H9 (cell line): ENCODE measurements at regions not wholly inside any gene's neighbourhood (a gene's known extent, or its start where the extent isn't known, plus 50 kb on each side); places are given as distances from the start of the nearest gene placed in this dataset.

ENCODE experiments used
- DNase-seq: peaks from one replicate; pipeline ENCODE4 v3.0.0-alpha.2; 2017
- H2AFZ ChIP-seq: one replicate; pipeline ENCODE4 v1.6.1; 2013; ENCODE audit warnings: mild to moderate bottlenecking, low read length, control low read depth, moderate library complexity
- H2AK5ac ChIP-seq: 2 replicates; pipeline ENCODE4 v1.6.1; 2013; ENCODE audit warnings: low read length, control low read depth, mixed read lengths; ENCODE audit not compliant: insufficient read length
- H2BK120ac ChIP-seq: one replicate; pipeline ENCODE4 v1.6.1; 2013; ENCODE audit warnings: low read depth, mild to moderate bottlenecking, low read length, control low read depth, inconsistent platforms; ENCODE audit not compliant: poor library complexity, severe bottlenecking
- H2BK12ac ChIP-seq: 2 replicates; pipeline ENCODE4 v1.6.1; 2013; ENCODE audit warnings: low read length, control low read depth, mixed read lengths, low read depth; ENCODE audit not compliant: insufficient read length
- H2BK15ac ChIP-seq: 2 replicates; pipeline ENCODE4 v1.6.1; 2013; ENCODE audit warnings: low read depth, low read length, control low read depth
- H2BK20ac ChIP-seq: one replicate; pipeline ENCODE4 v1.6.1; 2013; ENCODE audit warnings: low read depth, mild to moderate bottlenecking, low read length, control low read depth, inconsistent platforms; ENCODE audit not compliant: poor library complexity, severe bottlenecking
- H2BK5ac ChIP-seq: 2 replicates; pipeline ENCODE4 v1.6.1; 2013; ENCODE audit warnings: low read length, control low read depth, mixed read lengths; ENCODE audit not compliant: insufficient read length
- H3K14ac ChIP-seq: 2 replicates; pipeline ENCODE4 v1.6.1; 2013; ENCODE audit warnings: low read length, control low read depth; ENCODE audit not compliant: insufficient read depth
- H3K18ac ChIP-seq: 2 replicates; pipeline ENCODE4 v1.6.1; 2013; ENCODE audit warnings: low read depth, mild to moderate bottlenecking, mixed read lengths, low read length, control low read depth; ENCODE audit not compliant: insufficient read length
- H3K23ac ChIP-seq: 2 replicates; pipeline ENCODE4 v1.6.1; 2013; ENCODE audit warnings: low read length, control low read depth, mixed read lengths, low read depth; ENCODE audit not compliant: insufficient read length
- H3K23me2 ChIP-seq: 2 replicates; pipeline ENCODE4 v1.6.1; 2013; ENCODE audit warnings: low read depth, mild to moderate bottlenecking, mixed read lengths, low read length, control low read depth; ENCODE audit not compliant: insufficient read length, poor library complexity, severe bottlenecking
- H3K27ac ChIP-seq: 2 replicates; pipeline ENCODE4 v1.5.1; 2013; ENCODE audit warnings: low read length, control low read depth, mixed read lengths, low read depth; ENCODE audit not compliant: insufficient read length
- H3K27me3 ChIP-seq: 2 replicates; pipeline ENCODE4 v1.6.1; 2013; ENCODE audit warnings: low read length, control low read depth, inconsistent platforms; ENCODE audit not compliant: insufficient read depth
- H3K4ac ChIP-seq: 2 replicates; pipeline ENCODE4 v1.6.1; 2013; ENCODE audit warnings: low read depth, mild to moderate bottlenecking, control low read depth, inconsistent platforms, low read length, moderate library complexity
- H3K4me1 ChIP-seq: 2 replicates; pipeline ENCODE4 v1.6.1; 2013; ENCODE audit warnings: low read length, control low read depth, inconsistent platforms; ENCODE audit not compliant: insufficient read depth
- H3K4me2 ChIP-seq: 2 replicates; pipeline ENCODE4 v1.6.1; 2013; ENCODE audit warnings: low read length, control low read depth, mixed read lengths; ENCODE audit not compliant: insufficient read length, insufficient read depth
- H3K56ac ChIP-seq: 2 replicates; pipeline ENCODE4 v1.6.1; 2013; ENCODE audit warnings: low read depth, mild to moderate bottlenecking, mixed read lengths, low read length, control low read depth; ENCODE audit not compliant: insufficient read length
- H3K79me1 ChIP-seq: 2 replicates; pipeline ENCODE4 v1.6.1; 2013; ENCODE audit warnings: low read depth, mild to moderate bottlenecking, moderate library complexity, low read length, control low read depth, inconsistent platforms; ENCODE audit not compliant: insufficient read depth, poor library complexity, severe bottlenecking
- H3K79me2 ChIP-seq: 2 replicates; pipeline ENCODE4 v1.6.1; 2013; ENCODE audit warnings: low read length, control low read depth, inconsistent platforms; ENCODE audit not compliant: insufficient read depth
- H3K9ac ChIP-seq: 2 replicates; pipeline ENCODE4 v1.6.1; 2013; ENCODE audit warnings: low read length, control low read depth, mixed read lengths; ENCODE audit not compliant: insufficient read length; ENCODE audit errors: extremely low read depth
- H3K9me3 ChIP-seq: one replicate; pipeline ENCODE4 v1.6.1; 2013; ENCODE audit warnings: low read depth, low read length, inconsistent platforms; ENCODE audit not compliant: control insufficient read depth
- H3T11ph ChIP-seq: one replicate; pipeline ENCODE4 v1.6.1; 2013; ENCODE audit warnings: mild to moderate bottlenecking, low read length, control low read depth, inconsistent platforms
- H4K20me1 ChIP-seq: one replicate; pipeline ENCODE4 v1.6.1; 2013; ENCODE audit not compliant: control insufficient read depth, insufficient read length, insufficient read depth
- H4K5ac ChIP-seq: 2 replicates; pipeline ENCODE4 v1.6.1; 2013; ENCODE audit warnings: low read depth, mild to moderate bottlenecking, mixed read lengths, low read length, control low read depth; ENCODE audit not compliant: insufficient read length
- H4K8ac ChIP-seq: replicated peaks from 2 replicates; pipeline ENCODE4 v1.6.1; 2013; ENCODE audit warnings: low read length, control low read depth, mixed read lengths, low read depth; ENCODE audit not compliant: insufficient read length
- H4K91ac ChIP-seq: 2 replicates; pipeline ENCODE4 v1.6.1; 2013; ENCODE audit warnings: low read depth, mild to moderate bottlenecking, moderate library complexity, mixed read lengths, low read length, control low read depth; ENCODE audit not compliant: insufficient read length
- H3K27ac Mint-ChIP-seq, 3 experiments: 2 replicates in 2 of 3; 3 replicates in 1 of 3; pipeline ENCODE4 v1.8.0; 2020 to 2021; ENCODE audit warnings: mixed read lengths in 3 of 3, mild to moderate bottlenecking in 1 of 3, moderate library complexity in 1 of 3
- H3K27me3 Mint-ChIP-seq: 2 replicates; pipeline ENCODE4 v1.8.0; 2021; ENCODE audit warnings: low read depth, mild to moderate bottlenecking, moderate library complexity, mixed read lengths
- H3K36me3 Mint-ChIP-seq, 3 experiments: 2 replicates in 2 of 3; 3 replicates in 1 of 3; pipeline ENCODE4 v1.8.0; 2020 to 2021; ENCODE audit warnings: low read depth in 3 of 3, mixed read lengths in 3 of 3; ENCODE audit not compliant: insufficient read depth in 1 of 3
- H3K4me1 Mint-ChIP-seq, 2 experiments: 2 replicates each; pipeline ENCODE4 v1.8.0; 2020; ENCODE audit warnings: mixed read lengths in 2 of 2
- H3K4me3 Mint-ChIP-seq, 2 experiments: 2 replicates in 1 of 2; 3 replicates in 1 of 2; pipeline ENCODE4 v1.8.0; 2020 to 2021; ENCODE audit warnings: mild to moderate bottlenecking in 2 of 2, mixed read lengths in 2 of 2, moderate library complexity in 1 of 2
- H3K9me3 Mint-ChIP-seq, 2 experiments: 2 replicates in 1 of 2; 3 replicates in 1 of 2; pipeline ENCODE4 v1.8.0; 2020; ENCODE audit warnings: mild to moderate bottlenecking in 2 of 2, mixed read lengths in 2 of 2, moderate library complexity in 1 of 2
- CTCF ChIP-seq: fragments of 200-600 bp; sonication (generic); conservative IDR thresholded peaks from 3 replicates; pipeline ENCODE4 v1.8.0; 2021; ENCODE audit warnings: antibody characterized with exemption, mild to moderate bottlenecking
- WGBS: extraction: QIAGEN DNeasy Blood & Tissue Kit; methylation state at CpG from one replicate; pipeline ENCODE4 v1.1.7; 2013; ENCODE audit warnings: missing lambda C conversion rate, low lambda C conversion rate, mixed read lengths; ENCODE audit not compliant: insufficient read length; ENCODE audit errors: extremely low coverage; 5-methylcytosine and 5-hydroxymethylcytosine counted together

DNA sequence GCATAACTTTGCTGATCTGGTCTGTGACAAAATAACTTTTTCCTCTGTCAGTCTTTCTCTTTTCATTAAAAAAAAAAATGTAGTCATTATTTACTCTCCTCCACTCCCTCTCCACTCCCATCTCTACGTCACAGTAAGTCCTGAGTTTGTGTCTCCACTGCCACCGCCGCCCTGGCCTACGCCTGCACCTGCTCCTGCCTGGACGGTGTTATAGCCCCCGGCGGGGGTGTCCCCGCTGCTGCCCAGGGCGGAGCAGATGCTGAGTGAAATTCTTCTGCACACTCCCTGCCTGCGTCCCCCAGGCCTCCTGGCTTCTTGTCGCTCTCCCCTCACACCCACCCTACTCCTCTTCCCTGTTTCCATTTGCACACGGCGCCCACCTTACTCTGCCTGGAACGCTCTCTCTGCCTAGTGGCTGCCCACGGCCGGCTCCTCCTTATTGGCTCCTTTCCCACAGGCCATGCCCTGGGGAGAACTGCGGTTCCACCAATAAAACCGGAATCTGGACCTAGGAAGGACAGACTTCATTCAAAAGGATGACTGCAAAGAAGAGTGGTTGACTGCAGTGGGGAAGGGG, 55.2 kb upstream of the C1orf174 start:
- H2BK15ac ChIP-seq = no peak overlapping the region
- Mint-ChIP-seq H3K4me3 (no peak overlapping the region), H3K27me3 (peaks cover 6% of the 10 kb centered on the region), H3K27ac (peak overlapping the region in 1 of 3 experiments; percentile 90; a peak in 1 of 7 replicates), H3K36me3 (no peaks in the 10 kb centered on the region), H3K4me1 (peaks cover 6 to 20% of the 10 kb centered on the region in 2 experiments), H3K9me3 (peaks cover 0 to 3% of the 10 kb centered on the region in 2 experiments; a peak in 1 of 5 replicates)
- H3K23ac ChIP-seq = no peak overlapping the region
- no peaks in the 10 kb centered on the region for H3K27me3 ChIP-seq
- no peak overlapping the region for H4K91ac ChIP-seq
- no peak overlapping the region for H3K27ac ChIP-seq
- no peaks in the 10 kb centered on the region for H3K4me1 ChIP-seq
- H3K23me2 ChIP-seq = no peaks in the 10 kb centered on the region
- no peak overlapping the region for H3K9ac ChIP-seq
- H2BK5ac ChIP-seq = no peak overlapping the region
- H2AFZ ChIP-seq = no peak overlapping the region
- H2BK120ac ChIP-seq = no peak overlapping the region
- no CpG with 5 or more reads among the region's 18 CpGs for WGBS
- no peak for DNase-seq
- H3K14ac ChIP-seq = no peak overlapping the region
- no peak overlapping the region for H2AK5ac ChIP-seq
- H3K79me1 ChIP-seq = no peaks in the 10 kb centered on the region
- H3K9me3 ChIP-seq = no peaks in the 10 kb centered on the region
- no peaks in the 10 kb centered on the region for H3K79me2 ChIP-seq
- no peak overlapping the region for H2BK20ac ChIP-seq
- H3K18ac ChIP-seq = no peak overlapping the region
- no peak overlapping the region for H4K5ac ChIP-seq
- H3T11ph ChIP-seq = no peak overlapping the region
- H4K20me1 ChIP-seq = no peaks in the 10 kb centered on the region
- no peak overlapping the region for H3K56ac ChIP-seq
- no peak overlapping the region for H3K4me2 ChIP-seq
- no peak overlapping the region for H3K4ac ChIP-seq
- TF ChIP-seq CTCF = no peak
- no peak overlapping the region for H4K8ac ChIP-seq
- no peak overlapping the region for H2BK12ac ChIP-seq
